ENCODE measurements at regions not wholly inside any gene's neighbourhood (a gene's known extent, or its start where the extent isn't known, plus 50 kb on each side); places are given as distances from the start of the nearest gene placed in this dataset.

DNA sequence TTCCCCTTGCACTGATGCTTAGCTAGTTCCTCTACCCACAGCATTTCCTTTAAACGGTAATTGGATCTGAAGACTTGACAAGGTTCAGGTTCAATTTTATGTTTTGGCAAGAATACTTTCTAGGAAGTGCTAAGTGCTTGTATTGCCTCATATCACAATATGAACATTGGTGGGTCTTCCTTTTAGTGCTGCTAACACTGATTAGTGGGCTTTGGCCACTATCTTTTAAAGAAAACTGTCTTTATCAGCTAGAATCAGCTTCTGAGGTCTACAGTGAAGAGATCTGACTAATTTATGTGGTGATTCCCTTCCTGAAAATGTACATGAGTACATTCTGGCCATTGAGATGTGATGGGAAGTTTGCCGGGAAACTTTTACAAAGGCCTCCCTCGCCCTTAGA is 316.7 kb upstream of the KLF3 start:
- no peak for DNase-seq

DNA sequence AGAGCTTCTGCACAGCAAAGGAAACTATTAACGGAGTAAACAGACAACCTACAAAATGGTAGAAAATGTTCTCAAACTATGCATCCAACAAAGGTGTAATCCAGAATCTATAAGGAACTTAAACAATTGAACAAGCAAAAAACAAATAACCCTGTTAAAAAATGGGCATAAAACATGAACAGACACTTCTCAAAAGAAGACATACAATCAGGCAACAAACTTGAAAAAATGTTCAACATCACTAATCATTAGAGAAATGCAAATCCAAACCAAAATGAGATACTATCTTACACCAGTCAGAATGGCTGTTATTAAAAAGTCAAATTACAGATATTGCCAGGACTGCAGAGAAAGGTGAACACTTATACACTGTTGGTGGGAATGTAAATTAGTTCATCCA is 309.6 kb upstream of the KLF3 start:
- DNase-seq = no peak

DNA sequence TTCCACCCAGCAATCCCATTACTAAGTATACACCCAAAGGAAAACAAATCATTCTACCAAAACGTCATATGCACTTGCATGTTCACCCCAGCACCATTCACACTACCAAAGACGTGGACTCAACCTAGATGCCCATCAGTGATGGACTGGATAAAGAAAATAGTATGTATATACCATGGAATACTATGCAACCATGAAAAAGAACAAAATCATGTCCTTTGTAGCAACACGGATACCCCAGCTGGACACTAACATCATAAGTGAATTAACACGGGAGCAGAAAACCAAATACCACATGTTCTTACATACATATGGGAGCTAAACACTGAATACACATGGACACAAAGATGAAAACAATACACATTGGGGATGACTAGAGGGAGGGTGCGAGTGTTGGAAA is 309.1 kb upstream of the KLF3 start:
- DNase-seq = no peak

DNA sequence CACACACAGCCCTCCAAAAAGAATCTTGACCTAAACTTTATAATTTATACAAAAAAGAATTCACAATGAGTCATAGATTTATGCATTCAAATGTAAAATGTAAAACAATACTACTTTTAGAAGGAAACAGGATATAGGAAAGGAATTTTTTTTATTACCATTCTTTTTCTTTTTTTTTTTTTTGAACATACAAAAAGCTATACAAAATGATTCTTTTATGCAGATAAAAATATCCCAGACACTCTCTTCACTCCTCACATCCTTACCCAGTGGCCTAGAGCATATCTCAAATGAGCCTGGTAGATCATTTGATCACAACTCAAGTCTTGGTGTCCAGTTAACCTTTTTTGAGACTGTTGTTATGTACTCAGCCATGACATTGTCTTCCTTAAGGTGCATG is 307.3 kb upstream of the KLF3 start:
- DNase-seq = no peak

DNA sequence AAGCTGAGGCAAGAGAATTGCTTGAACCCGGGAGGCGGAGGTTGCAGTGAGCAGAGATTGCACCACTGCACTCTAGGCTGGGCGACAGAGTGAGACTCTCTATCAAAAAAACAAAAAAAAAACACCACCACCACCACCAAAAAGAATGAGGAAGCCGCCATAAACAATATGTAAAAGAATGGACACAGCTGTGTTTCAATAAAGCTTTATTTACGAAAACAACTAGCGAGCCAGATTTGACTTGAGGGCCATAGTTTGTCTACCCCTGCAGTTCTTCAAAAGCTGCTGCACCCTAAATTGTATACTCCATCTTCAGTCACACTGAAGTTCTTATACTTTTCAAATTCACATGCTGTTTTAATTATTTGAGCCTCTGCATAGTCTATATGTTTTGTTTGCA is 306.5 kb upstream of the KLF3 start:
- DNase-seq = no peak

DNA sequence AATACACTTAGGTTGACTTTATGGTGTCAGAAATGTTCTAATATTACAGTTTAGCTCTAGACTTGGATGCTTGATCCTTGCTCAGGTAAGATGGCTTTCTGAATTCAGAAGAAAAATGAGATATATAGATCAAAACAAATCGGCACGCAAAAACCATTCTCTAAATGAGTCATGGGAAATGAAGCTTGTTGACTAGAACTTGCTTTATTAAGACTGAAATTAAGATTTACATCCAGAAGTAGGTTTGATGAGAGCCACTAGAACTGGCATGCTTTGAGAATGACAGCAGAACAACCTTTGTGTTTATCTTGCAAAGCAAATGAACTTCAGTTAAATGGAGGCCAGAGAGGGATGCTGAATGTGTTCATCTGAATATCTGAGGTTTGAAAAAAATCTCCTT is 304.9 kb upstream of the KLF3 start:
- no peak for DNase-seq

DNA sequence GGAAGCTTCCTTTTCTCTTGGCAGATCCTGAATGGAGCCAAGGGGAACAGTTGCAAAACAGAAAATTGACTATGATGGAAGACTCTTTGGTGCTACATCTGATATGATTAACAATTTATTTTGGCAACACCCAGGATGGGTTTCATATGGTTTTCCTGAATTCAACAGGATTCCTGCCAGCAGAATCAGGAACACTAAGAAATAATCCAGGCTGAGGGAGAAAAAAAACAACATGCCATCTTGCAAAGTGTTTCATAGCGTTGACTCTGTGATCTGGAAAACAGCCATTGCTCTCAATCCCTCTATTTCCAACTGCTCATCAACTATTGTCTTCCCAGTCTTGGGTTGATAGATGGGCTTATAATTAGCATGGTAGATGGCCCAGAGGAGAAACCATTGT is 303.8 kb upstream of the KLF3 start:
- no peak for DNase-seq

DNA sequence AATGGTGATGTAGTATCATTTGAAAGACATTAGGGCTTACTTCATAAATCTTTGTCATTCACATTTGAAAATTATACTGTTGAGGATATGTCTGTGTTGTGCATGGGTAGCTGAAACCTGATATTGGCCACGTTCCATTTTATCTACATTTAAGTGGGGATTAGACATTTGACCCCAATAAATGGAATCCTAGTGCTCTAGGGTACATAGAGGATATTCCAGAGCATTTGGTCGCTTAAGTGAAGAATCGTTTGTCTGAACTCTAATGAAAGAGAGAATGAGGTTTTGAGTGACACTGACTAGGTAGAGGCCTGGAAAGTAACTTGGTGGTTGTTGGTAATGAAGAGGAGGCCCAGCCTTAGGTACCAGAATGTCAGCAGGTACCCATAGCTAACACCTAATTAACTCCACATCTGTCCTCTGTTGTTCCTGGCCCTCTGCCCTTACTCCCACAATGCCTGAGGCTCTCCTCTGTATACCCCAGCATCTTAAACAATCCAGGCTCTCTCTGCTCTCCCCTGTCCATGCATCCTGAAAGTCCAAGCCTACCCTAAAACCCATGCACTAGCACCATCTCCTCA is 299.5 kb upstream of the KLF3 start:
- no peak for DNase-seq

DNA sequence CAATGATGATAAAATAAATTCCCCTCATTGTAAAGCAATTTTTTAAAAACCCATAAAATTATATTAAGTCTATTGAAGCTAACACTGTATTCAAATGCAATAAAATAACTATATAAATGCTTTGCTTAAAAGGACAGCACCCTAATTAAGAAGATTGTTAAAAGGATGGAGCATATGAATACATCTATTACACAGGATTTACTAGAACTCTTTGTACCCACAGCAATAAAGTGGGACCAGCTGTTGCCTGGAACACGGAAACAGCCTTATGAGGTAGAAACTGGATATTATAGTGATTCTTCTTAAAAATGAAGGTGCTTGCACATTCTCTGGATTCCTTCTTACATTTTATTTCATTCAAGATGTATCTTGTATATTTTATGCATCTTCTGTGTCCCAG is 298.7 kb upstream of the KLF3 start:
- DNase-seq = no peak

DNA sequence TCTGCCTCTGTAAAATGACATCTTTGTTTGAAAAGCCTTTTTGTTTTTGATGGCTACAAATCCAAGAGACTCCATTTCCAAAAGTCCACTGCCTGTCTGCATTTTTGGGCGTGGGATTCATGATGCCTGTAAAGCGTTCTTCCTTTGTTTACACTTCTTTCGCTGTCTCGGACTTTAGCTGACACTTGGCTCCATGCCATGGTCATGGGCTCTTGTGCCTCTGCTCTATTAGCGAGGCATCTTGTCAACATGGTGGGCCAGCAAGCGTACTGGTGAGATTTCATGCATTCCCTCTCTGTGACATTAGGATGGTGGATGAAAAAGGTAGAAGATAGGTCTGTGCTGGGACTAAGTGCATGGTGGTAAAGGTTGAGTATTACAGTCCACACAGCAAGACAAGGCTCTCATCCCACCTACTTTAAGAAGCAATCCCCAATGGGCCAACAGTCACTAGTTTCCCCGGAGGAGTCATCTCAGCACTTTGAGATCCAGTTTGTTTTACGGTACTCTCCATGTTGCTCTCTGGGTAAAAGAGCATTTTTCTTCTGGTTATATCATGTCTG is 298.2 kb upstream of the KLF3 start:
- no peak for DNase-seq

DNA sequence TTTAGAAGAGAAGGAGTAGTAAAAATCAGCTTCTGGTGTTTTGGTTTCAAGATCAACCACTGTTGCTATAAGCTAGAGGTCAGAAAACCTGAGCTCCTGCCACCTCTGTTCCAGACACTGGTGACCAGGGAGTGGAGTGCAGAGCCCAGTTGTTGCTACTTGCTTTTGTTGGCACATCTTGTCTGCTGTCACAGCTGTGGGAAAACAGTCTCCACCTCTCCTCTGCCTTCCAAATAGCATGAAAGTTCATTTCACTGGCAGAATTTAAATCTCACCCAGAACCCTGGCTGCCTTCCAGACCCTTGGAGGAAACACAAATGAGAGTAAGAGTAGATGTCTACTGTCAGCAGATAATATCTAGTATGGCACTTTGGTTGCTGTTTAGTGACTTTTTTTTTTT is 297.5 kb upstream of the KLF3 start:
- no peak for DNase-seq

DNA sequence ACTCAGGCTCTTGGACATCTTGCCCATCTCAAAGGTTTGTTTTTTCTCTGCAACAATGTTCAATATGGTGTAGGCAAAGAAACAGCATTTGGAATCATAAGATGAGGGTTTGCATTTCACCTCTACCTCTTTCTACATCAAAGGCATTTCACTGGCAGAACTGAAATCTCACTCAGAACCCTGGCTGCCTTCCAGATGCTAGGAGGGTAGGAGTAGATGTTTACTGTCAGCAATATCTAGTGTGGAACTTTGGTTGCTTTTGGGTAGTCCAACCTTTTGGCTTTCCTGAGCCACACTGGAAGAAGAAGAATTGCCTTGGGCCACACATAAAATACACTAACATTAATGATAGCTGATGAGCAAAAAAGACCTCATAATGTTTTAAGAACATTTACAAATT is 297.0 kb upstream of the KLF3 start:
- no peak for DNase-seq

DNA sequence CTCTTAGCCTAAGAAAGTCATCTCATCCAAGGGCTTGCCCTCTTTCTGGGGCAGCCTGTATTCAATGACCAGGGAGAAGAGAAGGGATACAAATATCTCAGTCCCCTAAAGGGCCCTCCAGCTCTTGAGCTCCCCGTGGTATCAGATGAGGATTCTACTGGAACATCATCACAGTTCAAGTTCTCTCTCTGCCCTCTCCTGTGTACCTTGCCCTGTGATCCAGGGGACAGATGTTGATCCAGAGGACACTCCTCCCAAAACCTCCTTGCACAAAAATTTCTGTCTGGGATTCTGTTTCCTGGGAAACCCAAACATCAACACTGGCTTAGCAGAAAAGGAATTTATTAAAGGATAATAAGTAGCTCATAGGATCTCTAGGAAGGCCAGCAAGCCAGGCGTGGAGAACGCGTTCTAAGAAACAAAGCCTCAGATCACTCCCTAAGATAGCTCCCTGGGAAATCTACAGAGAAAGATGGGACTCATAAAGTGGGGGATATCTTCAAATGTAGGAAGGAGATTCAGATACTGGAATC is 296.3 kb upstream of the KLF3 start:
- no peak for DNase-seq

DNA sequence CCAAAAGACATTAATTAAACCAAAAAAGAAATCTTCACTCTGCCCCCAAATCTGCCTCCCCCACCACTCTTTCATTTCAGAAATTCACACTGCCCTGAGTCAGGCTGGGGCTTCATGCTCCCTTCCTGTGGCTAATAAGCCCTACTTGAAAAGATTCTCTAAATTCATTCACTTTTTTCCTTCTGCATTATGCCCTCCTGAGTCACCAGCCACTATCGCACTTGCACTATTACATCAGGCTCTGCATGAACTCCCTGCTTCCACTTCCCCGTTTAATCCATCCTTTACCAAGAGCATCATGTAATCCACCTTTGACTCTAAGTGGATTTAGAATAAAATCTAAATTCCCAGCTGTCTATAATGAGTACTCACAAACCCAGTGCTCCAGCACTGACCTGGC is 295.4 kb upstream of the KLF3 start:
- no peak for DNase-seq

DNA sequence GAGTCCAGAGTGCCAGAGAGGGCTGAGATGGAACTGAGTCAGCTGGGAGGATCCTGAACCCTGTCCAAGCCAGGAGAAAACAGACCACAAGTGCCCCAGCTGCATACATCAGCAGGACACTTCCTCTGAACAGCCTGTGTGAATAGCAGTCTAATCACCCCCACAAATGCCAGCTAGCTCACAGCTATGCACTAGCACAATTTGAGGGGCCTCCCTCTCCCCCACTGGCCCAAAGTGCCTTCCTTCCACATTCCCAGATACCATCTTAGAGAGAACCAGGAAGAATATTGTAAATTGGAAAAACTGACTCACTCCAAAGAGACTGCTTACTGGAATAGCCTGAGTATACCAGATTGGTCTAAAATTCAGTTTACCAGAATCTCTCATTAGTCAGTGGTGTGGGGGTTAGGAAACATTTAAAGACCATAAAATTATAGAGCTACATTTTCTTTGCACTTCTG is 292.6 kb upstream of the KLF3 start:
- no peak for DNase-seq

DNA sequence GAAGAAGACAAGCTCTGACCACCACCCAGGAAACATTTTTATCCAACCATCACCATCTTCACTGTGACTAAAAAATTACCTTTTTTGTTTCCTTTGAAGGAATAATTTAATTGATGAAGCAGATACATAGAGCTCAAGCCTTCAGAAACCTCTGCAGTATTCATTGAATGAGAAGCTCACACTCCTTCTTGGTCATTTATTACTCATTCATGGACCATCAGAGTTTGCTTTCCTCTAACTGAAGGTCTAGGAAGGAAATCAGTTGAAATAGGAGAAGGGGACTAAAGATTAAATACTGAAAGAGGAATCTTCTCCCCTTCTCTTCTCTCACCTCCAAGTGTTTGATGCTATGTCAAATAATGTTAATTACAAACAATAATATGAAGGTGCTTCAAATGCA is 290.6 kb upstream of the KLF3 start:
- no peak for DNase-seq

DNA sequence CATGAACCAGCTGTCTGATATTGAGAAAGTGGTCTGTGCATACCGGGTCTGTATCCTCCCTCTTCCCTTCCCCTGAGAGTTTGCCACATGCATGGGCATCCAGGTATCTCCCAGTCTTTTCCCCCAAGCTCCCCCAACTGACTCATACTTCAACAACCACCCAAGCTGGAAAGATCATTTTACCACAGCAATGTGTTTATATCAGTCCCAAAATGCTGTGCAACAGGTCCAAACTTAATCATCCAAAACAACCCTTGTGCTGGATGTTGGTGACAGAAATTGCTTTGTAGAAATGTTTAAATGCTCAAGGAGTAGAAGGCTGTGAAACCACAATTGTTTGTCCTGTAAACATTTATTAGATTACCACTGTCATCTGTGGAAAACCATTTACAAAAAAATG is 286.8 kb upstream of the KLF3 start:
- DNase-seq = no peak

DNA sequence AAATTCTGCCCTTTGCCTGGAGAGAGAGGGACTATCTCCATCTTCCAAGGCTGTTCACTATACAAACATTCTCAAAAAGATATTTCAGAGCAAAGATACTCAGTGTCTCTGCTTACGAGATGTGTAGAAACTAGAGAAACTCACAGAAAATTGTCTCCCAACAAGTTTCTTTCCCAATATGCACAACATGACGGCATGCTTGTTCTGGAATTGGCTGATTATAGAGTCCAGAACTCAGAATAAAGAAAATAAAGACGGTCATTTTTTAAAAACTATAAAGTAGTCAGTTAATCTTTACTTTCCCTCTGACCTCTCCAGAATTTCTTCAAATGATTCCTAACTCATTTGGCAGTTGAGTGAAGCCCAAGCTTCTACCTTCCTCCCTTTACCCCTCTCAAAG is 285.5 kb upstream of the KLF3 start:
- DNase-seq = no peak

DNA sequence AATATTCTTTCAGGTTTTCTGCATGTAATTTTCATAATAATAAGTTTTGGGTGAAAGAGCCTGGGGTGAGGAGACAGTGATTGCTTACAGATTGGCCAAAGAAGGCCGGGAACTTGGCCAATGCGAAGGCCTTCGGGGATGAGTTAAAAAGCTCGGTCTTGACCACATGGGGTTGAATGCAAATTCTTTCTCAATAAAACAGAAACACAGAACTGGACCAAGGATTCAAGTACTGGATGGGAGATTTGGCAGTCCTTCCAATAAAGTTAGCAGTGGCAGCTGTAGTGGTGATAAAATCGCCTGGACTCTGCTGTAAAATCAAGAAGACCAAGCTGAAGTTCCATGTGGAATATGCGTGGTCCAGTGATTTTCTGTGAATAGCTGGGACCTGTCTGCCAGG is 282.2 kb upstream of the KLF3 start:
- no peak for DNase-seq

DNA sequence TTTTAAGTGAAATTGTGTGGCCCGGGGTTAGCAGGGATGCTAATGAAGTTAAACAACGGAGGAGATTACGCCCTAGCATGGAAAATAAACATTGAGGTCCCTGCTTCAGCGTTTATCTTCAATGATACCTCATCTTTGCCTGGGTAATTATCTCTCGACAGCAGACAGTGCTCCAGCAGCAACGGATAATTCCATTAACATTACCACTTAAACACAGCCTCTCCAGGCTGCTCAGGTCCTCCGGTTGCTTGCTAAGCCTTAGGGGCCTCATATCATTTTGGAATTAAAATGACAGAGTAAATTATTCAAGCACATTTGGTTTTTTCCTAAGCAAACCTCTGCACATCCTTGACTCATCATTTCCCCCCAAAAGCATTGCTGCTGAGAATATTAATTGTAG is 281.5 kb upstream of the KLF3 start:
- DNase-seq = no peak

DNA sequence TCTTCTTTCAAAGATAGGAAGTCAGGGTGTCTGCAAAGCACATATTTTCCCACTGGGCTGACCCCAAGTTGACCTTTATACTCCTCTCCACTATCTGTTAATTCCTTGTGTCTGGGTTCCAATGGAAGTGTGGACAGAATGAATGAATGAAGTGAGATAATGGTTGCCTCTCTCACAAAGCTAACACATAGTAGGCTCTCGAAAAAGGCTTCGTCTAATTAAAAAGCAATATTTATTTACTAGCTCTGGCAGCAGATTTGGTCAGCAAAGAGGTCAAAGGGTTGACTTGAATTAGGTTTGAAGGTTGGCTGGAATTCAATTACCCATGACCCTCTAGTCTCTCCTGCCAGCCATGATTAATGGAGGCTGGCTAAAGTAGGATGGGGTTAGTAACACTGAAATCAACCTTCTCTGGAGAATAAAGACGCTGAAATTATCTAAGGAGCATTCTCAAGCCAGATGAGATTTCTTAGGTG is 280.3 kb upstream of the KLF3 start:
- no peak for DNase-seq

DNA sequence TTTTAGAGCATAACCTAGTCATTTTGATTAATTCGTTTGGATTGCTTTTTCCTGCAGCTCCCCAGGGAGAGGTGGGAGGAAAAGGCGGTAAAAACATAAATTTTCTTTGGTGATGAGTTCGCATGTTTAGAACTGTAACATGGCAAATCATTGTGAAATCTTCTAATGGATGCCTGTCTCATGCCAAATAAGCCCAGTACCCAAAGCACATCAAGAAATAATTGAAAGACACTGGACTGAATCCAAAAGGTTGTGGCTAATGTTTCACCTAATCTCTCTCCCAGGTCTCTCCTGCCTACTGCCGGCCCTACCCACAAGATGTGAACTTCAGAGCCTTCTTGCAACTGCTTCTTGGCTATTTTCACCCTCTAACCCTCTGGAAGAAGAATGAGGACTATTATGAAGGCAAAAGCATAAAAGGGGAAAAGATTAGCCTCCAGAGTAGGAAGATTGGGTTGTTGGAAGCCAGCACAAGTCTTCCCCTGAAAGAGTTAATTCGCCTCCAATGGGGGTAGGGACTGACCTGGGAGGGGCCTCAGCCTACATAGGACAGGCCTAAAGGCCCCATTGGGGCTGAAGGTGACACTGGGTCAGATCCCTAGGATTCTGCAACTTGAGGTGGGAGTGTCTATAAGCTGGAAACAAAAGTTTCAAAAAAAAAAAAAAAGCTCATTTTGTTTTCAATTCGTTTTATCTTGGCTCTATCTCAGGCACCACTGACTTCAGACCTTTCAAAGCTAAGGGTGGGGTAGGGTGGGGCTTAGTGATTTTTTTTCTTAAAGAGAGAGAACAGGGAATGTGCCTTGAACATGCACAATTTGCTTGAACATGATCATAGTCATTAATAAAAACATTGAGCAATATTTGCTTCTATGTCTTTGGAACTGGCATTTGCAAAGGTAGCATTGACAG is 278.6 kb upstream of the KLF3 start:
- no peak for DNase-seq

DNA sequence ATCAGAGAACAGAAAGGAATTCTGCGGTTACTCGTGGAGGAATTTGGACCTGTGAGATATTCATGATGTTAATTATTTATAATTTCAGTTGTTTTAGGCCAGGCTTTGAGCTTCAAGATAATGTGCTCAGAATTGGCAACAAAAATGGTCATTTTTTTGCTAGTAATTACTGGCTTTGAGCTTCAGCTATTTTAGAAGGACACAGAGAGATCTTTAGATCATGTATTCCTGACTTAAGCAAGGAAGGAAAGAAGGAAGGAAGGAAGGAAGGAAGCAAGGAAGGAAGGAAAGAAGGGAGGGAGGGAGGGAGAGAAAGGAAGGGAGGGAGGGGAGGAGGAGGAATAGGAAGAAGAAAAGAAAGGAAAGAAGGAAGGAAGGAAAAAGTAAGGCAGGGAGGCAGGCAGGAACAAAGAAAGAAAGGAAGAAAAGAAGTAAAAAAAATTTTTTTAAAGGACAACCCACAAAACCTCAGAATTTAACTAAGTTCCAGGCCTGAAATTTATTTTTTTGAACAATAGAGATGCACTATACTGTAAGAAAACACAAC is 277.9 kb upstream of the KLF3 start:
- no peak for DNase-seq

Data from activated T-cell treated with anti-CD3 and anti-CD28 coated beads for 4 hours (primary cell).